RCC 7860 (cell line): ENCODE measurements at regions not wholly inside any gene's neighbourhood (a gene's known extent, or its start where the extent isn't known, plus 50 kb on each side); places are given as distances from the start of the nearest gene placed in this dataset.

ENCODE experiments used
- DNase-seq: peaks from one replicate; pipeline ENCODE4 v3.0.0-alpha.2; 2015; ENCODE audit warnings: low spot score
- FAIRE-seq: peaks from 2 replicates; lab custom pipeline; 2012; peaks lifted over from hg19 to GRCh38; lab: Jason Lieb, UNC

GRCh38 chr16:52805559-52806168 is 247.0 kb downstream of the CHD9NB start:
- DNase-seq (no peak), FAIRE-seq (no peak)

- DNase-seq (no peak), FAIRE-seq (no peak)
Measured at GRCh38 chr16:52800432-52800831, 252.3 kb downstream of the CHD9NB start.

GRCh38 chr16:52799149-52799548 is 252.2 kb upstream of the TOX3 start:
- no peak for FAIRE-seq
- no peak for DNase-seq

GRCh38 chr16:52787709-52788108 is 240.8 kb upstream of the TOX3 start:
- no peak for DNase-seq
- no peak for FAIRE-seq

- FAIRE-seq (no peak), DNase-seq (no peak)
Measured at GRCh38 chr16:52786091-52786490, 239.1 kb upstream of the TOX3 start.

- FAIRE-seq (no peak), DNase-seq (no peak)
Measured at GRCh38 chr16:52785653-52786052, 238.7 kb upstream of the TOX3 start.

GRCh38 chr16:52783616-52784015 is 236.7 kb upstream of the TOX3 start:
- FAIRE-seq (no peak), DNase-seq (no peak)

GRCh38 chr16:52781005-52781630 is 234.2 kb upstream of the TOX3 start:
- no peak for DNase-seq
- no peak for FAIRE-seq

GRCh38 chr16:52773026-52773425 is 226.1 kb upstream of the TOX3 start:
- no peak for DNase-seq

GRCh38 chr16:52770828-52771227 is 223.9 kb upstream of the TOX3 start:
- FAIRE-seq (no peak), DNase-seq (no peak)

More at GRCh38 chr16:52773026-52773425, 226.1 kb upstream of the TOX3 start:
- no peak for FAIRE-seq

GRCh38 chr16:52758473-52758855 is 211.5 kb upstream of the TOX3 start:
- FAIRE-seq (no peak), DNase-seq (no peak)

- no peak for DNase-seq
- FAIRE-seq = no peak
Measured at GRCh38 chr16:52757746-52758472, 211.0 kb upstream of the TOX3 start.

GRCh38 chr16:52756812-52757517 is 210.0 kb upstream of the TOX3 start:
- FAIRE-seq = no peak
- no peak for DNase-seq

- FAIRE-seq (no peak), DNase-seq (no peak)
Measured at GRCh38 chr16:52755396-52755795, 208.5 kb upstream of the TOX3 start.

GRCh38 chr16:52751035-52751434 is 204.1 kb upstream of the TOX3 start:
- DNase-seq = no peak
- no peak for FAIRE-seq

GRCh38 chr16:52748741-52749140 is 201.8 kb upstream of the TOX3 start:
- DNase-seq (no peak), FAIRE-seq (no peak)

GRCh38 chr16:52747088-52747595 is 200.2 kb upstream of the TOX3 start:
- no peak for DNase-seq
- FAIRE-seq = no peak

- no peak for FAIRE-seq
- DNase-seq = no peak
Measured at GRCh38 chr16:52743707-52744106, 196.8 kb upstream of the TOX3 start.

- DNase-seq = no peak
- FAIRE-seq = no peak
Measured at GRCh38 chr16:52742608-52743170, 195.7 kb upstream of the TOX3 start.

- FAIRE-seq = no peak
- no peak for DNase-seq
Measured at GRCh38 chr16:52742052-52742451, 195.1 kb upstream of the TOX3 start.

GRCh38 chr16:52741351-52741750 is 194.4 kb upstream of the TOX3 start:
- FAIRE-seq = no peak
- no peak for DNase-seq
